Endothelial cell of umbilical vein (primary cell): ENCODE measurements at regions not wholly inside any gene's neighbourhood (a gene's known extent, or its start where the extent isn't known, plus 50 kb on each side); places are given as distances from the start of the nearest gene placed in this dataset.

ENCODE experiments used
- BruUV-seq: library from RNA; stranded (reverse); fragments of 400-500 nt; replicated peaks from 2 replicates; lab custom pipeline; 2021; lab: Mats Ljungman, UMichigan
- CTCF ChIA-PET: fragments of 300-600, 350-600 bp; sonication (Branson Sonifier 250); formaldehyde crosslinking; loops from one replicate; lab custom pipeline; 2021; ENCODE audit warnings: antibody characterized with exemption, inconsistent platforms; lab: Charles Lee
- POLR2A ChIA-PET: fragments of 300-600, 350-600 bp; sonication (Branson Sonifier 250); formaldehyde crosslinking; loops from one replicate; lab custom pipeline; 2021; ENCODE audit warnings: antibody characterized with exemption, inconsistent platforms; lab: Charles Lee
- DNase-seq: peaks from one replicate; pipeline ENCODE4 v3.0.0-alpha.2; 2011; ENCODE audit warnings: low read depth, low spot score
- FAIRE-seq: peaks from 2 replicates; lab custom pipeline; 2011; peaks lifted over from hg19 to GRCh38; lab: Jason Lieb, UNC
- H2AFZ ChIP-seq: 2 replicates; pipeline ENCODE4 v1.6.0; 2012; ENCODE audit warnings: low read depth, low read length, control low read depth, inconsistent platforms
- H3K27ac ChIP-seq: 2 replicates; pipeline ENCODE4 v1.5.1; 2011; ENCODE audit warnings: low read depth, mild to moderate bottlenecking, control low read depth, low read length, moderate library complexity; ENCODE audit not compliant: insufficient read depth
- H3K27me3 ChIP-seq, 2 experiments: 2 replicates each; pipeline versions ENCODE4 v1.6.0 to v1.6.1; 2011; ENCODE audit warnings: low read length in 2 of 2, mixed read lengths in 1 of 2; ENCODE audit not compliant: control insufficient read depth in 2 of 2, insufficient read depth in 2 of 2
- H3K36me3 ChIP-seq, 2 experiments: 2 replicates in 1 of 2; 3 replicates in 1 of 2; pipeline ENCODE4 v1.5.1; 2011; ENCODE audit warnings: low read length in 2 of 2, mild to moderate bottlenecking in 1 of 2, moderate library complexity in 1 of 2; ENCODE audit not compliant: control insufficient read depth in 2 of 2, insufficient read depth in 2 of 2; ENCODE audit errors: extremely low read depth in 1 of 2
- H3K4me1 ChIP-seq: 3 replicates; pipeline ENCODE4 v1.5.1; 2011; ENCODE audit warnings: mild to moderate bottlenecking, low read length; ENCODE audit not compliant: control insufficient read depth, insufficient read depth; ENCODE audit errors: extremely low read depth
- H3K4me2 ChIP-seq: 2 replicates; pipeline ENCODE4 v1.6.1; 2011; ENCODE audit warnings: low read length, control low read depth, mixed read lengths; ENCODE audit not compliant: insufficient read depth
- H3K4me3 ChIP-seq, 3 experiments: fragments of 200-600 bp in 1 of 3; sonication (generic), shearing (Covaris generic) in 1 of 3; replicated peaks in 1 of 3; 2 replicates each; pipeline ENCODE4 v1.5.1; 2011 to 2016; ENCODE audit warnings: control low read depth in 3 of 3, low read length in 3 of 3, mild to moderate bottlenecking in 2 of 3, inconsistent platforms in 1 of 3, low read depth in 1 of 3, moderate library complexity in 1 of 3; ENCODE audit not compliant: insufficient read depth in 1 of 3
- H3K79me2 ChIP-seq: 2 replicates; pipeline ENCODE4 v1.6.0; 2012; ENCODE audit warnings: low read length, inconsistent platforms; ENCODE audit not compliant: control insufficient read depth, insufficient read depth
- H3K9ac ChIP-seq: replicated peaks from 2 replicates; pipeline ENCODE3; 2011; ENCODE audit warnings: low read length, control low read depth; ENCODE audit not compliant: insufficient read depth; ENCODE audit errors: extremely low read depth
- H3K9me1 ChIP-seq: replicated peaks from 3 replicates; pipeline ENCODE4 v1.6.0; 2011; ENCODE audit warnings: mild to moderate bottlenecking, low read length; ENCODE audit not compliant: control insufficient read depth, insufficient read depth; ENCODE audit errors: extremely low read depth
- H3K9me3 ChIP-seq: replicated peaks from 2 replicates; pipeline ENCODE4 v1.5.1; 2012; ENCODE audit warnings: low read length, inconsistent platforms; ENCODE audit not compliant: control insufficient read depth, insufficient read depth
- H4K20me1 ChIP-seq: replicated peaks from 2 replicates; pipeline ENCODE3; 2011; ENCODE audit warnings: mild to moderate bottlenecking, low read length; ENCODE audit not compliant: control insufficient read depth, insufficient read depth; ENCODE audit errors: extremely low read depth
- CTCF ChIP-seq, 2 donors: IDR thresholded peaks; 1 replicate in 1 of 2; 2 replicates in 1 of 2; pipeline ENCODE4 v1.5.1; 2011; ENCODE audit warnings: low read length in 2 of 2, mild to moderate bottlenecking in 2 of 2, moderate library complexity in 2 of 2, control low read depth in 1 of 2, inconsistent platforms in 1 of 2, low read depth in 1 of 2; ENCODE audit not compliant: insufficient read depth in 1 of 2; ENCODE audit errors: extremely low read depth in 1 of 2
- EZH2 ChIP-seq: IDR thresholded peaks from 2 replicates; pipeline ENCODE4 v1.6.1; 2012; ENCODE audit warnings: borderline replicate concordance, low read depth, mild to moderate bottlenecking, moderate library complexity, low read length, inconsistent platforms; ENCODE audit not compliant: severe bottlenecking
- FOS ChIP-seq: IDR thresholded peaks from 2 replicates; pipeline ENCODE4 v1.6.1; 2011; ENCODE audit warnings: mild to moderate bottlenecking, low read length, moderate library complexity, borderline replicate concordance; ENCODE audit not compliant: insufficient read depth
- GATA2 ChIP-seq: IDR thresholded peaks from 2 replicates; pipeline ENCODE4 v1.7.0; 2011; ENCODE audit warnings: low read depth, mild to moderate bottlenecking, moderate library complexity, mixed read lengths, low read length; ENCODE audit not compliant: insufficient read length, insufficient read depth
- JUN ChIP-seq: IDR thresholded peaks from 2 replicates; pipeline ENCODE4 v1.6.1; 2011; ENCODE audit warnings: borderline replicate concordance, low read depth; ENCODE audit not compliant: insufficient read length, insufficient read depth
- MAX ChIP-seq: IDR thresholded peaks from 2 replicates; pipeline ENCODE4 v1.6.1; 2011; ENCODE audit not compliant: insufficient read depth, insufficient read length
- MYC ChIP-seq: IDR thresholded peaks from one replicate; pipeline ENCODE4 v1.6.1; 2011; ENCODE audit warnings: mild to moderate bottlenecking, low read depth, low read length
- POLR2A ChIP-seq: IDR thresholded peaks from 2 replicates; pipeline ENCODE4 v1.6.1; 2012; ENCODE audit warnings: low read depth, mild to moderate bottlenecking, control low read depth, low read length
- POLR2AphosphoS5 ChIP-seq: IDR thresholded peaks from 2 replicates; pipeline ENCODE4 v1.6.1; 2012; ENCODE audit warnings: low read depth, mild to moderate bottlenecking, control low read depth, low read length, moderate library complexity; ENCODE audit not compliant: insufficient read depth
- dilution Hi-C: fragments of 300-500 bp; cut with MboI; formaldehyde crosslinking; loops from one replicate; pipeline ENCODE4 v1.15.0; 2019; ENCODE audit warnings: low sequenced_read_pairs; ENCODE audit not compliant: extremely low pct_ligation_motif_present
- intact Hi-C: fragments of 100-400 bp; cut with micrococcal nuclease; formaldehyde crosslinking; loops from one replicate; pipeline ENCODE4 v1.10.0; 2022

GRCh38 chr14:62304257-62304656 lies 542.0 kb downstream of the SNAPC1 start:
- no peaks in the 10 kb centered on the region for H3K27me3 ChIP-seq
- H3K36me3 ChIP-seq = no peaks in the 10 kb centered on the region
- no peaks in the 10 kb centered on the region for H3K9me3 ChIP-seq
- no peak overlapping the region for H3K4me2 ChIP-seq
- H4K20me1 ChIP-seq = no peaks in the 10 kb centered on the region
- TF ChIP-seq JUN (no peak), FOS (no peak), MAX (no peak), CTCF (IDR thresholded peaks at IDR 0.05; ENCODE audit: extremely low read depth in 1 of 2, insufficient read depth in 1 of 2, low read depth in 1 of 2, low read length in 2 of 2) (no peak), MYC (no peak), POLR2A (no peak), EZH2 (no peak), GATA2 (no peak), POLR2AphosphoS5 (no peak)
- H3K79me2 ChIP-seq = no peaks in the 10 kb centered on the region
- intact Hi-C loops = no loop called here
- POLR2A ChIA-PET = no interaction called here
- dilution Hi-C loops = no loop called here
- no peaks in the 10 kb centered on the region for H3K4me1 ChIP-seq
- no peak overlapping the region for H3K4me3 ChIP-seq
- H3K27ac ChIP-seq = no peak overlapping the region
- FAIRE-seq = no peak
- no peaks in the 10 kb centered on the region for H3K9me1 ChIP-seq
- no peak for DNase-seq
- no peak overlapping the region for H3K9ac ChIP-seq
- BruUV-seq = no TSS peak
- no peak overlapping the region for H2AFZ ChIP-seq
- CTCF ChIA-PET = interaction anchor here (1.1 kb wide), 1 partner anchor 13 kb away, joined by 3 read pairs; no protein-coding TSS in a partner anchor
